HEK293 (cell line): ENCODE measurements at regions not wholly inside any gene's neighbourhood (a gene's known extent, or its start where the extent isn't known, plus 50 kb on each side); places are given as distances from the start of the nearest gene placed in this dataset.
"Not testable (repeated sequence)": the region's sequence is repeated elsewhere in the genome, so short reads cannot be mapped to it uniquely, and the experiment has no call there.

ENCODE experiments used
- CTCF ChIP-seq: fragments of 450-650 bp; formaldehyde crosslinking; IDR thresholded peaks from 2 replicates; pipeline ENCODE4 v1.5.1; 2016; ENCODE audit warnings: missing biosample characterization, missing genetic modification characterization
- KLF16 ChIP-seq: fragments of 450-650 bp; formaldehyde crosslinking; IDR thresholded peaks from 2 replicates; pipeline ENCODE4 v1.5.1; 2017; ENCODE audit warnings: missing biosample characterization, missing genetic modification characterization
- PRDM1 ChIP-seq: fragments of 450-650 bp; formaldehyde crosslinking; IDR thresholded peaks from 2 replicates; pipeline ENCODE4; 2016; ENCODE audit warnings: missing biosample characterization, missing genetic modification characterization
- SP2 ChIP-seq: fragments of 450-650 bp; formaldehyde crosslinking; IDR thresholded peaks from 2 replicates; pipeline ENCODE4 v1.5.1; 2016; ENCODE audit warnings: missing biosample characterization, missing genetic modification characterization
- TCF7L2 ChIP-seq: IDR thresholded peaks from 2 replicates; pipeline ENCODE4 v1.6.1; 2011; ENCODE audit warnings: low read depth, mild to moderate bottlenecking, inconsistent platforms, low read length, moderate library complexity, borderline replicate concordance
- ZBTB17 ChIP-seq: fragments of 450-650 bp; formaldehyde crosslinking; IDR thresholded peaks from 2 replicates; pipeline ENCODE4 v1.5.1; 2016; ENCODE audit warnings: missing biosample characterization, missing genetic modification characterization
- ZBTB20 ChIP-seq: fragments of 450-650 bp; formaldehyde crosslinking; IDR thresholded peaks from 2 replicates; pipeline ENCODE4 v1.5.1; 2016; ENCODE audit warnings: missing biosample characterization, missing genetic modification characterization
- ZNF155 ChIP-seq: fragments of 450-650 bp; formaldehyde crosslinking; IDR thresholded peaks from 2 replicates; pipeline ENCODE4 v1.5.1; 2016; ENCODE audit warnings: missing biosample characterization, missing genetic modification characterization
- ZNF175 ChIP-seq: fragments of 450-650 bp; formaldehyde crosslinking; IDR thresholded peaks from 2 replicates; pipeline ENCODE4 v1.5.1; 2016; ENCODE audit warnings: missing biosample characterization, missing genetic modification characterization
- ZNF529 ChIP-seq: fragments of 450-650 bp; formaldehyde crosslinking; IDR thresholded peaks from 2 replicates; pipeline ENCODE4 v1.5.1; 2017; ENCODE audit warnings: missing genetic modification characterization, missing biosample characterization; ENCODE audit not compliant: insufficient replicate concordance
- TF ChIP-seq, protein P1 (sequence below): fragments of 450-650 bp; formaldehyde crosslinking; IDR thresholded peaks from 2 replicates; pipeline ENCODE4 v1.5.1; 2016; ENCODE audit warnings: missing biosample characterization, missing genetic modification characterization
- TF ChIP-seq, protein P2 (sequence below): fragments of 450-650 bp; formaldehyde crosslinking; IDR thresholded peaks from 2 replicates; pipeline ENCODE4 v1.5.1; 2016; ENCODE audit warnings: missing biosample characterization, missing genetic modification characterization
- TF ChIP-seq, protein P3 (sequence below): fragments of 450-650 bp; formaldehyde crosslinking; IDR thresholded peaks from 2 replicates; pipeline ENCODE4 v1.5.1; 2016; ENCODE audit warnings: missing biosample characterization, missing genetic modification characterization
- TF ChIP-seq, protein P4 (sequence below): fragments of 450-650 bp; formaldehyde crosslinking; IDR thresholded peaks from 2 replicates; pipeline ENCODE4 v1.5.1; 2016; ENCODE audit warnings: missing biosample characterization, missing genetic modification characterization

- not testable (repeated sequence) for TF ChIP-seq KLF16; TCF7L2; CTCF (tag by site-specific recombination); ZBTB17 (tag by site-specific recombination); ZNF529 (tag by site-specific recombination); PRDM1 (tag by site-specific recombination); ZNF155 (tag by site-specific recombination); ZBTB20 (tag by site-specific recombination); ZNF175 (tag by site-specific recombination); SP2 (tag by site-specific recombination)
- TF ChIP-seq, protein P1, sequence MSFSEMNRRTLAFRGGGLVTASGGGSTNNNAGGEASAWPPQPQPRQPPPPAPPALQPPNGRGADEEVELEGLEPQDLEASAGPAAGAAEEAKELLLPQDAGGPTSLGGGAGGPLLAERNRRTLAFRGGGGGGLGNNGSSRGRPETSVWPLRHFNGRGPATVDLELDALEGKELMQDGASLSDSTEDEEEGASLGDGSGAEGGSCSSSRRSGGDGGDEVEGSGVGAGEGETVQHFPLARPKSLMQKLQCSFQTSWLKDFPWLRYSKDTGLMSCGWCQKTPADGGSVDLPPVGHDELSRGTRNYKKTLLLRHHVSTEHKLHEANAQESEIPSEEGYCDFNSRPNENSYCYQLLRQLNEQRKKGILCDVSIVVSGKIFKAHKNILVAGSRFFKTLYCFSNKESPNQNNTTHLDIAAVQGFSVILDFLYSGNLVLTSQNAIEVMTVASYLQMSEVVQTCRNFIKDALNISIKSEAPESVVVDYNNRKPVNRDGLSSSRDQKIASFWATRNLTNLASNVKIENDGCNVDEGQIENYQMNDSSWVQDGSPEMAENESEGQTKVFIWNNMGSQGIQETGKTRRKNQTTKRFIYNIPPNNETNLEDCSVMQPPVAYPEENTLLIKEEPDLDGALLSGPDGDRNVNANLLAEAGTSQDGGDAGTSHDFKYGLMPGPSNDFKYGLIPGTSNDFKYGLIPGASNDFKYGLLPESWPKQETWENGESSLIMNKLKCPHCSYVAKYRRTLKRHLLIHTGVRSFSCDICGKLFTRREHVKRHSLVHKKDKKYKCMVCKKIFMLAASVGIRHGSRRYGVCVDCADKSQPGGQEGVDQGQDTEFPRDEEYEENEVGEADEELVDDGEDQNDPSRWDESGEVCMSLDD: not testable (repeated sequence)
- TF ChIP-seq, protein P2, sequence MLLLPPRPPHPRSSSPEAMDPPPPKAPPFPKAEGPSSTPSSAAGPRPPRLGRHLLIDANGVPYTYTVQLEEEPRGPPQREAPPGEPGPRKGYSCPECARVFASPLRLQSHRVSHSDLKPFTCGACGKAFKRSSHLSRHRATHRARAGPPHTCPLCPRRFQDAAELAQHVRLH (tag by site-specific recombination): not testable (repeated sequence)
- TF ChIP-seq, protein P3, sequence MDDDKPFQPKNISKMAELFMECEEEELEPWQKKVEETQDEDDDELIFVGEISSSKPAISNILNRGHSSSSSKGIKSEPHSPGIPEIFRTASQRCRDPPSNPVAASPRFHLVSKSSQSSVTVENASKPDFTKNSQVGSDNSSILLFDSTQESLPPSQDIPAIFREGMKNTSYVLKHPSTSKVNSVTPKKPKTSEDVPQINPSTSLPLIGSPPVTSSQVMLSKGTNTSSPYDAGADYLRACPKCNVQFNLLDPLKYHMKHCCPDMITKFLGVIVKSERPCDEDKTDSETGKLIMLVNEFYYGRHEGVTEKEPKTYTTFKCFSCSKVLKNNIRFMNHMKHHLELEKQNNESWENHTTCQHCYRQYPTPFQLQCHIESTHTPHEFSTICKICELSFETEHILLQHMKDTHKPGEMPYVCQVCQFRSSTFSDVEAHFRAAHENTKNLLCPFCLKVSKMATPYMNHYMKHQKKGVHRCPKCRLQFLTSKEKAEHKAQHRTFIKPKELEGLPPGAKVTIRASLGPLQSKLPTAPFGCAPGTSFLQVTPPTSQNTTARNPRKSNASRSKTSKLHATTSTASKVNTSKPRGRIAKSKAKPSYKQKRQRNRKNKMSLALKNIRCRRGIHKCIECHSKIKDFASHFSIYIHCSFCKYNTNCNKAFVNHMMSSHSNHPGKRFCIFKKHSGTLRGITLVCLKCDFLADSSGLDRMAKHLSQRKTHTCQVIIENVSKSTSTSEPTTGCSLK (tag by site-specific recombination): not testable (repeated sequence)
- TF ChIP-seq, protein P4, sequence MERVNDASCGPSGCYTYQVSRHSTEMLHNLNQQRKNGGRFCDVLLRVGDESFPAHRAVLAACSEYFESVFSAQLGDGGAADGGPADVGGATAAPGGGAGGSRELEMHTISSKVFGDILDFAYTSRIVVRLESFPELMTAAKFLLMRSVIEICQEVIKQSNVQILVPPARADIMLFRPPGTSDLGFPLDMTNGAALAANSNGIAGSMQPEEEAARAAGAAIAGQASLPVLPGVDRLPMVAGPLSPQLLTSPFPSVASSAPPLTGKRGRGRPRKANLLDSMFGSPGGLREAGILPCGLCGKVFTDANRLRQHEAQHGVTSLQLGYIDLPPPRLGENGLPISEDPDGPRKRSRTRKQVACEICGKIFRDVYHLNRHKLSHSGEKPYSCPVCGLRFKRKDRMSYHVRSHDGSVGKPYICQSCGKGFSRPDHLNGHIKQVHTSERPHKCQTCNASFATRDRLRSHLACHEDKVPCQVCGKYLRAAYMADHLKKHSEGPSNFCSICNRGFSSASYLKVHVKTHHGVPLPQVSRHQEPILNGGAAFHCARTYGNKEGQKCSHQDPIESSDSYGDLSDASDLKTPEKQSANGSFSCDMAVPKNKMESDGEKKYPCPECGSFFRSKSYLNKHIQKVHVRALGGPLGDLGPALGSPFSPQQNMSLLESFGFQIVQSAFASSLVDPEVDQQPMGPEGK (tag by site-specific recombination): not testable (repeated sequence)
Measured at GRCh38 chr1:146317785-146318184, 89.0 kb upstream of the NOTCH2NLA start.
